NCI-H748 (cell line): ENCODE measurements at regions not wholly inside any gene's neighbourhood (a gene's known extent, or its start where the extent isn't known, plus 50 kb on each side); places are given as distances from the start of the nearest gene placed in this dataset.

Experiments
- DNase-seq: peaks from one replicate; lab custom pipeline; 2025; ENCODE audit not compliant: unreplicated experiment; lab: John Stamatoyannopoulos, UW

GRCh38 chr13:89920461-89920860, 1427.0 kb upstream of the MIR17HG start:
- no peak for DNase-seq

- no peak for DNase-seq
These were observed 1424.4 kb upstream of the MIR17HG start for GRCh38 chr13:89923052-89923451.

- DNase-seq, result no peak
These were observed 1423.8 kb upstream of the MIR17HG start for GRCh38 chr13:89923736-89924135.

DNA sequence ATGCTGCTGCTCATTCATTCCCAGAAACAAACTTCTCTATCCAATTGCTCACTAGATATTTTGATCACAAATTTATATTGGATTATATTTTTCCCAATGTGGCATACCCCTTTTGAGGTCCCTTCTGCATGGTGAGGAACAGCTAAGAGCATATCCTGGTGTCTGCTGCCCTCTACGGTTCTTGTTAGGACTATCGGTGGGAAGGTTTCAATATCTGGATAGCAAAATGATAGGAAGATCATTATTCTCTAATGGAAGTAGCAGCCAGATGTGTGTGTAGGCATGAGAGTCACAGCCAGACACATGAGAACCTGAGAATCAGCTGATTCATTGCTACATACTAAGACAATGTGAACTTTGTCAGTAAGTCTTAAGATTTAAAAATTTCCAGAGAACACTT, 1422.4 kb upstream of the MIR17HG start:
- peak; percentile 63 for DNase-seq

GRCh38 chr13:89930861-89931260, 1416.6 kb upstream of the MIR17HG start:
- DNase-seq, result peak; percentile 4

DNA sequence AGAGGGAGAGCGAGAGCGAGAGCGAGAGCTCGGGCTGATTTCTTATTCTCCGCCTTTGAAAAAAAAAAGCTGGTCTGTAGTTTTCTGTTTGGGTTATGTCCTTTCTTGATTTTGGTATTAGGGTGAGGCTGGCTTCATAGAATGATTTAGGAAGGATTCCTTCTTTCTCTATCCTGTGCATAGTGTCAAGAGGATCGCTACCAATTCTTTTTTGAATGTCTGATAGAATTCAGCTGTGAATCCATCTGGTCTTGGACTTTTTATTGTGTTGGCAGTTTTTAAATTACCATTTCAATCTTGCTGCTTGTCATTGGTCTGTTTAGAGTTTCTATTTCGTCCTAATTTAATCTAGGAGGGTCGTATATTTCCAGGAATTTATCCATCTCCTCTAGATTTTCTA, 1414.6 kb upstream of the MIR17HG start:
- no peak for DNase-seq

GRCh38 chr13:89936256-89936655, 1411.2 kb upstream of the MIR17HG start:
- DNase-seq, result no peak

GRCh38 chr13:89937420-89937819, 1410.1 kb upstream of the MIR17HG start:
- no peak for DNase-seq

- DNase-seq, result no peak
These were observed 1407.1 kb upstream of the MIR17HG start for GRCh38 chr13:89940383-89940782.

- no peak for DNase-seq
These were observed 1404.3 kb upstream of the MIR17HG start for GRCh38 chr13:89943139-89943538.

DNA sequence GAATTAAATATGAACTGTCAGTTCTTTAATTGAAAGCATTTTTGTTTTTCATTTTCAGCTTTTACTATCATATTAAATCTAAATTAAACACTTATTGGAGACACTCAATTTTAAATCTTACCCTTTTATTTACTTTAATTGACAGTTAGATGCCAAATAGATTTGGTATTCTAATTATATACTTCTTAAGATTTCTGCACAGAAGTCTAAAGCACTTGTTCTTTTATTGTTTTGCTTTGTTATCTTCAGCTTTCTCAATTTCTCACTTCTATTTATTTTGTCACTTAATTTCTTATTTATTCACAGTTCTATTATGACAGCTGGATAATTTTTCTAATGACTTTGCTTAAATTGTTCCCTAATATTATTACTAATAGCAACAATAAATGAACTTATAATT, 1397.3 kb upstream of the MIR17HG start:
- DNase-seq, result no peak

- DNase-seq, result no peak
These were observed 1396.1 kb upstream of the MIR17HG start for GRCh38 chr13:89951341-89951740.

GRCh38 chr13:89953581-89953980, 1393.9 kb upstream of the MIR17HG start:
- no peak for DNase-seq

DNA sequence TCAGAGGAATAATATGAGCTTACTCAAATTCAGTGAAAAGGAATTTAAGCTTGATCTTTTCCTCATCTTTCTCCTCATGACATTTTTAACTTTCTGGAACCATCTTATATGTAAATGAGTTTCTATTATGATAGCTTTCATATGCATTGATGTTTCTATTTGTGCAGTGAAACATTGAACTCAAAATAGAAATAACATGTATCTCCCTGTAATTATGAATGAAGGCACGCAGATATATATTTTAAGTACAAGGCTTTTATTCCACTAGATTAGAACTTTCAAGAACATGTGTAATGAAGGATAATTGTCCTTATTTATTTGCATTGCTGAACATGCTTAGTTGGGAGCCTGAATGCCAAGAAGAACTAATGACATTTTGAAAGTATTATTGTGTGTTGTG, 1391.7 kb upstream of the MIR17HG start:
- DNase-seq, result no peak

DNA sequence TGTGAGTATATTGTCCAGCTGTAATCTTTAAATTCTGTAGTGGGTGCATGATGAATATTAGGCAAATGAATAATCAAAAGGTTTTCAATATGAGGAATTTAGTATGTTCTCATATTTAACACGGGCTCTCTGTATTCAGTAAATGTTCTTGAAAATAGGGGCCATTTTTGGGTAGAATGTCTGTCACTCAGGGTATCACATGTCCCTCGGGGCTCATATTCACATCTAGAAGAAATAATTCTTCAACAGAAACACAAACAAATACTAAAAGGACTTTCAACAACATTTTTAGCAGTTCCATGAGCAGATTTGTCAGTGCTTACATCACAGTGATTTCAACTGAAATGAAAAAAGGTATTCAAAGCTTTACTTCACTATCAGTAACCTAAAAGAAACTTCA, 1388.4 kb upstream of the MIR17HG start:
- DNase-seq, result no peak

GRCh38 chr13:89965252-89965651, 1382.2 kb upstream of the MIR17HG start:
- no peak for DNase-seq

- peak; percentile 17 for DNase-seq
These were observed 1381.0 kb upstream of the MIR17HG start for GRCh38 chr13:89966524-89966923.

DNA sequence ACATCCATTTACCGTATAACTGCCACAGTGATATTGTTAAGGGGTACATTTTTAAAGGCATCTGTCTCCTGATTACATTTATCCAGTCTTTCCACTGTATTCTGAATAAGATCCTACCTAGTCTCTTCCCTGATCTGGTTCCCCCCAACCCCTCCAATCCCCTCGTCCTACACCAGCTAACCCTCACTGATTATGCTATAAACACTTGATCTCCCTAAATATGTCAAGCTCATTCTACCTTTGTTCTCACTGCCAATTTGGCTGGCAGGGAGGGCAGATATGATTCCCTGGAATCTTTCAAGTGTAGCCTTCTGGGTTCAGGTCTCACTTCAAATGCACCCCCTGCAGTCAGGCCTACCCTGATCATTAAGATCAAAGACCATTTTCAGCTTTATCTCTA, 1379.8 kb upstream of the MIR17HG start:
- no peak for DNase-seq

DNA sequence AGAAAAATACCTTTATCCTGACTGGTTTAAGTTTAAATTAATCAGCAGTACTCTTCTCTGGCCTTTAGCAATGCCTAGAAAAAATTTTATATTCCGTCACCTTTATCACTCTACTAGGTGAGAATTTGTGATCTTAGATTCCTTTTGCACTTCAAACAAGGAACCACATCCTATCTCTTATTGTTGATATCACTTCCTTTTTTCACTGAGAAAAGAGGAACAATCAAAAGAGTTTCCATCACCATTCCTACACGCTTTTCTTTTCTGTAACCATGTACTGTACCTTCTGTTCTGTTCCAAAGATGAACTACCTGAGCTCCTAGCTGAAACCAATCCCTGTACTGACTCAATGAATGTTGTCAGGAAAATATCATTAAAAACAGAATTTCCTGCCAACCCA, 1379.0 kb upstream of the MIR17HG start:
- no peak for DNase-seq

GRCh38 chr13:89970353-89970709, 1377.2 kb upstream of the MIR17HG start:
- DNase-seq, result no peak

DNA sequence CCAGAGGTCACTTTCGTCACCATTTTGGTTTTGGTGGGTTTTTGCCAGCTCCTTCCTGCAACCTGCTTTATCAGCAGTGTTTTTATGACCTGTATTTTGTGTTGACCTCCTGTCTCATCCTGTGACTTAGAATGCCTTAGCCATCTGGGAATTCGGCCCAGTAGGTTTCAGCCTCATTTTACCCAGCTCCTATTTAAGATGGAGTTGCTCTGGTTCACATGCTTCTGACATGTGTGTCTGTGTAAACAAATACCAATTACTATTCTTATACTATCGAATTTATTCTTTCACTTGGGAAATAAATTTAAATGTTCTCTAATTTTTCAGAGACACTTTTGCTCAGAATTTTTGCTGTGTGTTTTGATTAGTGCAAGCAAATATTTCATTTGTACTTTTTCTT, 1370.3 kb upstream of the MIR17HG start:
- DNase-seq, result no peak

GRCh38 chr13:89980896-89981295, 1366.6 kb upstream of the MIR17HG start:
- DNase-seq, result no peak

DNA sequence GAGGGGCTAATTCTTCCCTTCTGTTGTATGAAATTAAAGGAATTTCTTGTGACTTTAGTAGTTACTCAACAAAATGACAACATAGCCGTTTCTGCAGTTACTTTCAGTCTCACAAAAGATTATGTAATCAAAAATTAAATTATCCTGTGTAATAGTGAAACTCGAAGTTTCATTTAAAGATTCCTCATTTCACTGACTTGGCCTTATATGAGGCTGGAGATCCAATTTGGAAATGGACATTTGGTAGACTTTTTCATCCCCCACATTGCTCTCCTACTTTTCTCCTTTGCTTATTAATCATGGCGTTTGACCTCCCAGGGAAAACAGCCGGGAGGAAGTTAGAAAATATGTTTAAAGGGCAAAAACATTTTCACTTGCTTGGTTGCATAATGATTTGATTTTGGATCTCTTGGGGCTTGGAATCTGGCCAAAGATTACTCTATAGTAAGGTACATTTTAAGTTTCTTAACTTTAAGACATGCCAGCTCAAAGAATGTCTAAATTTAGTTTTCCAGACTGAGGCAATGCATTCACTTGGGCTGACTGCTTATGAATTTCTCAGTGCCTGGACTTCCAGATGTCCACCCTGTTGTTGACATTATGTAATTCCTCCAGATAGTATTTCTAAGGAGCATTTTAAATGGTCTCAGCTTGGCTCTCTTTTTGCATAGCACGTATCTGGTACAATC, 1364.9 kb upstream of the MIR17HG start:
- DNase-seq, result no peak

- no peak for DNase-seq
These were observed 1359.3 kb upstream of the MIR17HG start for GRCh38 chr13:89988206-89988605.
